Activated naive CD8-positive, alpha-beta T cell treated with anti-CD3 and anti-CD28 coated beads, Interleukin-2, amount 10 ng/mL, durations not matched to agents 7 days and 5 days (primary cell): ENCODE measurements at regions not wholly inside any gene's neighbourhood (a gene's known extent, or its start where the extent isn't known, plus 50 kb on each side); places are given as distances from the start of the nearest gene placed in this dataset.

Experiments
- ATAC-seq: fragments of 150-1000 bp; cut with Tn5 transposase; one replicate; pipeline ENCODE4 v1.10.0; 2021; ENCODE audit warnings: low read depth, moderate library complexity
- POLR2A ChIA-PET: fragments of 350-600 bp; sonication (Branson Sonifier 250); formaldehyde crosslinking; loops from one replicate; lab custom pipeline; 2021; ENCODE audit warnings: antibody characterized with exemption; lab: Charles Lee
- DNase-seq: peaks from one replicate; pipeline ENCODE4 v3.0.0; 2021
- H3K27ac Mint-ChIP-seq: one replicate; pipeline ENCODE4 v1.8.0; 2022; ENCODE audit warnings: mild to moderate bottlenecking, mixed read lengths
- H3K27me3 Mint-ChIP-seq: one replicate; pipeline ENCODE4 v1.8.0; 2022; ENCODE audit warnings: mild to moderate bottlenecking, moderate library complexity, mixed read lengths
- H3K36me3 Mint-ChIP-seq: one replicate; pipeline ENCODE4 v1.8.0; 2021; ENCODE audit warnings: mild to moderate bottlenecking, mixed read lengths
- H3K4me1 Mint-ChIP-seq: one replicate; pipeline ENCODE4 v1.8.0; 2021; ENCODE audit warnings: mixed read lengths
- H3K4me3 Mint-ChIP-seq: one replicate; pipeline ENCODE4 v1.8.0; 2022; ENCODE audit warnings: mild to moderate bottlenecking, moderate library complexity, mixed read lengths
- H3K9me3 Mint-ChIP-seq: one replicate; pipeline ENCODE4 v1.8.0; 2021; ENCODE audit warnings: mixed read lengths

GRCh38 chr11:111063726-111064517 is 181.6 kb upstream of the POU2AF2 start:
- Mint-ChIP-seq H3K9me3 (no peaks in the 10 kb centered on the region), H3K27ac (no peak overlapping the region), H3K4me1 (no peaks in the 10 kb centered on the region), H3K4me3 (no peak overlapping the region), H3K36me3 (no peaks in the 10 kb centered on the region), H3K27me3 (peaks cover 2% of the 10 kb centered on the region)
- DNase-seq = no peak
- POLR2A ChIA-PET = no interaction called here
- ATAC-seq = no peak

- no peaks in the 10 kb centered on the region for H3K9me3 Mint-ChIP-seq
- H3K36me3 Mint-ChIP-seq = no peaks in the 10 kb centered on the region
- H3K4me3 Mint-ChIP-seq = no peak overlapping the region
- POLR2A ChIA-PET = no interaction called here
- no peak for ATAC-seq
- H3K4me1 Mint-ChIP-seq = no peaks in the 10 kb centered on the region
- no peak overlapping the region for H3K27ac Mint-ChIP-seq
- no peak for DNase-seq
- H3K27me3 Mint-ChIP-seq = peaks cover 5% of the 10 kb centered on the region
Observed at GRCh38 chr11:111062420-111062819, 183.1 kb upstream of the POU2AF2 start.

DNA sequence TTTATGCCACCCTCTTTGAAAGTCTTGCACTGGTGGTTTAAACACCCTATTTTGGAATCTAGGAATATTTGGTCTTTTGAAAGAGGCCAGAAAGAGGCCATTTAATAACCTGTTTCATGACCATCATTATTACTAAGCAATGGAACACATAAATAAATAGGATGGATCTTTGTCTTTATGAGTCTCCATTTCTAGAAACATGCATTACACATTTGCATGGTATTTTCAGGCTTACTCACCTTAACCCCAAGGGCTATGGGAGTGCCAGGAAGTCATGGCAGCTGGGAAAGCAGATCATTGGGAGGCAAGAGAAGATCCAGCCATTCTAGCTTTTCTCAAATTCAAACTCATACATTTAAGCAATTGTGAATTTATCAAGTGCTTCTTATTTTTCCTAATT is 185.8 kb upstream of the POU2AF2 start:
- Mint-ChIP-seq H3K4me3 (no peak overlapping the region), H3K27ac (no peak overlapping the region), H3K9me3 (no peaks in the 10 kb centered on the region), H3K27me3 (peaks cover 3% of the 10 kb centered on the region), H3K4me1 (no peaks in the 10 kb centered on the region), H3K36me3 (no peaks in the 10 kb centered on the region)
- DNase-seq (no peak), ATAC-seq (no peak)
- POLR2A ChIA-PET = no interaction called here

DNA sequence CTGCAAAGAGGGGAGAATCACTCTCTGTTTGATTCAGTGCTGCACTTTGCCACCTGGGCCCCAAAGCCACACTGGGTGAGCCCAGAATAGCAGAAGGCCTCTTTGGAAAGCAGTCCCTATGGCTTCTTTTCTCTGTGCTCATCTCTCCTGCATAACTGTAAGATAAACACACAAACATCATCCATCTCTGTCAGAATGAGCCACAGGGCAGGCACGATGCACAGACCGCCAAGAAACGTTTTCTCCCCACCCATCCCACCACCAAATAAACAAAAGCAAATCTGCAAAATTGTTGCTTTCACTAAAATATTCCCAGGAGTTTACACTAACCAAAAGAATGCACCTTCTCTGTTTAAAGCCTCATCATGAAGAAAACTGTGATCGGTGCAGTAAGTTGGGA is 196.4 kb upstream of the POU2AF2 start:
- ATAC-seq = no peak
- Mint-ChIP-seq H3K9me3 (no peaks in the 10 kb centered on the region), H3K36me3 (no peaks in the 10 kb centered on the region)

DNA sequence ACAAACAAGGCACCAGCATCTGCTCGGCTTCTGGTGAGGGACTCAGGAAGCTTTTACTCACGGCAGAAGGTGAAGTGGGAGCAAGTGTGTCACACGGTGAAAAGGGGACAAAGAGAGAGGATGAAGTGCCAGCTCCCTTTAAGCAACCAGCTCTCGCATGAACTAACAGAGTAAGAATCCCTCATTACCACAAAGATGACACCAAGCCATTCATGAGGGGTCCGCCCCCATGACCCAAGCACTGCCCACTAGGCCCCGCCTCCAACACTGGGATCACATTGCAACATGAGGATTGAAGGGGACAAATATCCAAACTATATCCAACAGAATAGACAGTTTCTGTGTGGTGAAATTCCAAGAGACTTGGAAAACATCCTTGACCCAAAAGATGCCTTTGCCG is 198.2 kb upstream of the POU2AF2 start:
- no peaks in the 10 kb centered on the region for H3K4me1 Mint-ChIP-seq
- no peak for ATAC-seq
- no peak for DNase-seq
- no peaks in the 10 kb centered on the region for H3K9me3 Mint-ChIP-seq
- H3K36me3 Mint-ChIP-seq = no peaks in the 10 kb centered on the region
- H3K27me3 Mint-ChIP-seq = peaks cover 4% of the 10 kb centered on the region
- no peak overlapping the region for H3K4me3 Mint-ChIP-seq
- H3K27ac Mint-ChIP-seq = no peak overlapping the region
- POLR2A ChIA-PET = no interaction called here

More for the DNA sequence above, 196.4 kb upstream of the POU2AF2 start:
- Mint-ChIP-seq H3K27me3 (no peaks in the 10 kb centered on the region), H3K27ac (no peak overlapping the region), H3K4me3 (no peak overlapping the region), H3K4me1 (no peaks in the 10 kb centered on the region)
- POLR2A ChIA-PET = no interaction called here
- no peak for DNase-seq

GRCh38 chr11:111046291-111046690 is 199.2 kb upstream of the POU2AF2 start:
- DNase-seq (no peak), ATAC-seq (no peak)
- Mint-ChIP-seq H3K36me3 (no peaks in the 10 kb centered on the region), H3K4me1 (no peaks in the 10 kb centered on the region), H3K9me3 (no peaks in the 10 kb centered on the region), H3K4me3 (no peak overlapping the region), H3K27ac (no peak overlapping the region), H3K27me3 (peaks cover 4% of the 10 kb centered on the region)
- POLR2A ChIA-PET = no interaction called here

DNA sequence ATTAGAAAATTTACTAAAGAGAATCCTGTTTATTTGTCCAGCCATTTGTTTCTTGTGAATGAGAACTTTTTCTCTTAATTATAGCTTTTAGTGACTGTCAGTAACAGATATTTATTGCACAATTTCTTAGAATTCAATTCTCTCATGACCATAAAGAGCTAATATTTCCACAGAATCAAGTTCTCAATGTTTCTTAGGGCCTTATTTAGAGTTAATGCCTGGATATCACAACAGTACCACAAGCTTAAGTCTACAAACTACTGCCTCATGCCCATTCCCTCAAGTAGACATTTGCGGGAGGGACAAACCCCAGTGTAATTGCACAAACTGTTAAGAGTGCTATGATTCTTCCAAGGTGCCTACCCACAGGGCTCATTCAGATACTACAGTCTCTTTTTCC is 199.7 kb upstream of the POU2AF2 start:
- no peaks in the 10 kb centered on the region for H3K36me3 Mint-ChIP-seq
- POLR2A ChIA-PET = no interaction called here
- DNase-seq (no peak), ATAC-seq (no peak)
- no peaks in the 10 kb centered on the region for H3K4me1 Mint-ChIP-seq
- no peaks in the 10 kb centered on the region for H3K9me3 Mint-ChIP-seq
- no peak overlapping the region for H3K4me3 Mint-ChIP-seq
- H3K27ac Mint-ChIP-seq = no peak overlapping the region
- H3K27me3 Mint-ChIP-seq = peaks cover 4% of the 10 kb centered on the region

- POLR2A ChIA-PET = no interaction called here
- no peak overlapping the region for H3K27ac Mint-ChIP-seq
- ATAC-seq (no peak), DNase-seq (no peak)
- no peaks in the 10 kb centered on the region for H3K36me3 Mint-ChIP-seq
- peaks cover 4% of the 10 kb centered on the region for H3K27me3 Mint-ChIP-seq
- no peak overlapping the region for H3K4me3 Mint-ChIP-seq
- no peaks in the 10 kb centered on the region for H3K9me3 Mint-ChIP-seq
- H3K4me1 Mint-ChIP-seq = no peaks in the 10 kb centered on the region
Observed at GRCh38 chr11:111045407-111045803, 200.1 kb upstream of the POU2AF2 start.

DNA sequence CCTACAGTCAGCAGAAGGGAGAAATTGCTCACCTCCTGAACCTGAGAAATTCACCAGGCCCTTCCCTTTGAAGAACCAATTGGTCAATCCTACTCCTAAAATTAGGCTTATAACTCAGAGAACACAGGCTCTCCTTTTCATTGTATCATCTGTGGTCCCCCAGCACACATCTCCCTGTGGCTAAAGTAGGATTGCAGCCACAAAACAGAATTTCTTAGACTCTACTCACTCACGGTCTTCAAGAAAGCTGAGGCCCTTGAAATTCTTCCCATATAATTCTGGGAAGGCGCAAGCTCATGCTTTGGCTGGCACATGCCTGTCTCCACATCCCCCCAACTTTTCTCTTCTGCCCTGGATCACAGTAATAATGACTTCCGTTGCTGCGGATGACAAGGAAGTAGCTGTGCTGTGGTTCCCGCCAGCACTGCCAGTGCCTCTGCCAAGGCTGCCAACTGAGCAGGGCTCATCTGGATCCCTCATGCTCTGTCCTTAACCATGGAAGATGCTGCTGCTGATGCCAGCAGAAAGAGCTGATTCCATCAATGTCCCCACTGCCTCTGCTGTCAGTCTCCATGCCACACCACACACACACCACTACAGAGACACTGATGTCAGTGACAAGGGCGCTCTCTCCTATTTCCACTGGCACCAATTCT is 200.6 kb upstream of the POU2AF2 start:
- ATAC-seq (no peak), DNase-seq (no peak)
- H3K4me3 Mint-ChIP-seq = no peak overlapping the region
- H3K27ac Mint-ChIP-seq = no peak overlapping the region
- no peaks in the 10 kb centered on the region for H3K4me1 Mint-ChIP-seq
- POLR2A ChIA-PET = no interaction called here
- H3K36me3 Mint-ChIP-seq = no peaks in the 10 kb centered on the region
- H3K9me3 Mint-ChIP-seq = no peaks in the 10 kb centered on the region
- peaks cover 4% of the 10 kb centered on the region for H3K27me3 Mint-ChIP-seq

- Mint-ChIP-seq H3K4me1 (no peaks in the 10 kb centered on the region), H3K4me3 (no peak overlapping the region), H3K36me3 (no peaks in the 10 kb centered on the region), H3K9me3 (peaks cover 5% of the 10 kb centered on the region), H3K27ac (no peak overlapping the region), H3K27me3 (peaks cover 4% of the 10 kb centered on the region)
- POLR2A ChIA-PET = no interaction called here
- ATAC-seq (no peak), DNase-seq (no peak)
Observed at GRCh38 chr11:111039982-111040381, 205.5 kb upstream of the POU2AF2 start.

DNA sequence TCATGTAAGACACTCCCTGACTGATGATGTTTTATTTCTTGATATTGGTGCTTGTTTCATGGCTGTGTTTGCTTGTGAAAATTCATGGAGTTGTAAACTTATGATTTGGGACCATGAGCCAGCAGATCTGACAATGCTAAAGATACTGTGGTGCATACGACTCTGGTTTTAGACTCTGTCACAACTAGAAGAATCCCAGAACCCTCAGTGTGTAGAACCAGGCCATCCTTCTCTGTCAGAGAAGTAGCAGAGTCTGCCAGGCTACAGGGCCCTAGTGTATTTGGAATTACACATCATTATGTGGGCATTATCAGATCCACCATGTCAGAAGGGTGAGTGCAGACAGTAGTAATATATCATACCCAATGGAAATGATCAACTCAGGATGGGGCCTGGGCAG is 209.8 kb upstream of the POU2AF2 start:
- Mint-ChIP-seq H3K27me3 (peaks cover 3% of the 10 kb centered on the region), H3K4me1 (no peaks in the 10 kb centered on the region), H3K36me3 (no peaks in the 10 kb centered on the region), H3K27ac (no peak overlapping the region), H3K9me3 (peaks cover 5% of the 10 kb centered on the region), H3K4me3 (no peak overlapping the region)
- POLR2A ChIA-PET = no interaction called here
- DNase-seq (no peak), ATAC-seq (no peak)

GRCh38 chr11:111026241-111026640 is 219.3 kb upstream of the POU2AF2 start:
- Mint-ChIP-seq H3K27me3 (peaks cover 16% of the 10 kb centered on the region), H3K4me1 (no peaks in the 10 kb centered on the region), H3K9me3 (peaks cover 4% of the 10 kb centered on the region), H3K27ac (no peak overlapping the region), H3K4me3 (no peak overlapping the region), H3K36me3 (no peaks in the 10 kb centered on the region)
- POLR2A ChIA-PET = no interaction called here
- ATAC-seq (no peak), DNase-seq (no peak)

DNA sequence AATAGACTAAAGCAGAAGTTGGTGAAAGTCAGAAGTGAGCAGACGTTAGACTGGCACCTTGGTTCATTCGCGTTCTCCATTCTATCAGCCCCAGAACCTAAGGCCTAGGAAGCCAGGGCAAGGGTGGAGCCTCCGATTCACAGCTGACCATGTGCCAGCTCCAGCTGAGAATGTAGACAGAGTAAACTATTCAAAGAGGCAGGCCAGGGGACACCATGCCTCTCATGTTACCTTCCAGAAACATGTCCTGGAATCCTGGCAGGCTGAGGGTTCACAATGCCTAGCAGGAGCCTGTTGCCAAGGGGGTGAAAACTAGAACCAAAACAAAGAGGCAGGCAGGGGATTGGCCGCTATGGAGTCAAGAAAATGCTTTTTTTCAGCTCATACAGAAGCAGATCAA is 224.4 kb upstream of the POU2AF2 start:
- Mint-ChIP-seq H3K27ac (no peak overlapping the region), H3K4me3 (no peak overlapping the region)
- POLR2A ChIA-PET = no interaction called here

More for the DNA sequence above, 224.4 kb upstream of the POU2AF2 start:
- Mint-ChIP-seq H3K27me3 (peaks cover 10% of the 10 kb centered on the region), H3K9me3 (no peaks in the 10 kb centered on the region), H3K36me3 (no peaks in the 10 kb centered on the region), H3K4me1 (no peaks in the 10 kb centered on the region)
- DNase-seq (no peak), ATAC-seq (no peak)
